ENCODE measurements at regions not wholly inside any gene's neighbourhood (a gene's known extent, or its start where the extent isn't known, plus 50 kb on each side); places are given as distances from the start of the nearest gene placed in this dataset.

- no peak for TF ChIP-seq GATA1 (IDR thresholded peaks at IDR 0.05; ENCODE audit: low read depth, low read length)
- no peak for TF ChIP-seq POLR2A (IDR thresholded peaks at IDR 0.05; ENCODE audit: low read length)
Measured at GRCh38 chr10:20714518-20714917, 182.6 kb downstream of the NEBL start.
